Vagina (tissue), 2 donors: ENCODE measurements at regions not wholly inside any gene's neighbourhood (a gene's known extent, or its start where the extent isn't known, plus 50 kb on each side); places are given as distances from the start of the nearest gene placed in this dataset.
A peak's percentile ranks its signal among the peaks of the same experiment; 100 is the strongest.

Experiments used
- DNase-seq, 2 donors: peaks; one replicate each; pipeline ENCODE4 v3.0.0-alpha.2; 2017; ENCODE audit errors: extremely low spot score in 2 of 2
- H3K27ac ChIP-seq: fragments of 200-600 bp; sonication (generic); one replicate; pipeline ENCODE4 v1.5.1; 2019
- H3K27me3 ChIP-seq: fragments of 200-600 bp; sonication (generic); one replicate; pipeline ENCODE4 v1.5.1; 2019
- H3K36me3 ChIP-seq, 2 donors: fragments of 200-600 bp; sonication (generic); one replicate each; pipeline ENCODE4 v1.5.1; 2017 to 2019
- H3K4me1 ChIP-seq: fragments of 200-600 bp; sonication (generic); one replicate; pipeline ENCODE4 v1.5.1; 2019
- H3K4me3 ChIP-seq, 2 donors: fragments of 200-600 bp; sonication (generic); 1 replicate in 1 of 2; 2 replicates in 1 of 2; pipeline ENCODE4 v1.5.1; 2016 to 2019
- H3K9me3 ChIP-seq: fragments of 200-600 bp; sonication (generic); one replicate; pipeline ENCODE4 v1.5.1; 2019
- CTCF ChIP-seq, 3 experiments: fragments of 450-650 bp in 2 of 3; fragments of 200-600 bp in 1 of 3; sonication (generic) in 1 of 3; IDR thresholded peaks; one replicate each; pipeline ENCODE4 v1.5.1; 2017 to 2019; ENCODE audit warnings: antibody characterized with exemption in 3 of 3, mild to moderate bottlenecking in 2 of 3, moderate library complexity in 2 of 3
- POLR2A ChIP-seq, 2 donors: fragments of 450-650 bp; IDR thresholded peaks; one replicate each; pipeline ENCODE4 v1.6.1; 2017; ENCODE audit warnings: antibody characterized with exemption in 2 of 2, mild to moderate bottlenecking in 2 of 2, moderate library complexity in 2 of 2
- POLR2AphosphoS5 ChIP-seq, 2 donors: sonication (generic); formaldehyde crosslinking; IDR thresholded peaks; one replicate each; pipeline ENCODE4 v1.9.0; 2017; ENCODE audit warnings: antibody characterized with exemption in 2 of 2, mild to moderate bottlenecking in 2 of 2, low read depth in 1 of 2; ENCODE audit not compliant: insufficient read depth in 1 of 2
- intact Hi-C: fragments of 100-400 bp; cut with DNase I; formaldehyde crosslinking; loops from one replicate; pipeline ENCODE4 v1.15.1; 2023

DNA sequence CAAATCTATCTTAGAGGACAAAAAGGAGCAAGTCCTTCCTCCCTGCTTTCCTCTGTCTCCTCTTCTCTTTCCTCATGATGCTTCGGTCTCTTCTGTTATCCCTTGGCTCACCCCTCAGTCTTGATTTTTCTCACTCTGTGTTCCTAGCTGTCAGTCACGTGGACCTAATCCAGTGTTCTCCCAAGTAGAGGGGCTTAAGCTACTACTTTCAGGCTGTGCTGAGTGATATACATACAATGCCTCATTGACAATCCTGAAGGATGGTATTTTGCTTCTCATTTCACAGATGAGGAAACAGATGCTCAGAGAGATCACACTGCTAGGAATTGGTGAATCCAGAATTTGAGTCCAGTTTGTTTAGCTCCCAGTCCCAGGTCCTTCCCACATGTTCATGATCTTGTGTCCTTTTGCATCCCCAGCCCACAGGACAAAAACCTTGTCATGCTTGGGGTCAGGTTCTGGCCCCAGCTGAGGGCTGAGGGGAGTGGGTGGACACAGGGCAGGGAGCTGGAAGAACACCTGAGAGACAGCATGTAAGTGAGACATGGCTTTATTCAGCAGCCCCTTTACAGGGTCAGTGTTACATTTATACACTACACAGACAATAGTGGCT lies 50.5 kb upstream of the KMT2E start:
- H3K9me3 ChIP-seq = no peaks in the 10 kb centered on the region
- DNase-seq = no peak
- no peaks in the 10 kb centered on the region for H3K27me3 ChIP-seq
- TF ChIP-seq POLR2AphosphoS5 (IDR thresholded peaks at IDR 0.05; ENCODE audit: insufficient read depth in 1 of 2, low read depth in 1 of 2) (no peak), CTCF (IDR thresholded peaks at IDR 0.05) (no peak), POLR2A (IDR thresholded peaks at IDR 0.05) (no peak)
- no peak overlapping the region for H3K27ac ChIP-seq
- no peaks in the 10 kb centered on the region for H3K36me3 ChIP-seq
- H3K4me1 ChIP-seq = peaks cover 44% of the 10 kb centered on the region
- no peak overlapping the region for H3K4me3 ChIP-seq
- intact Hi-C loops = no loop called here

DNA sequence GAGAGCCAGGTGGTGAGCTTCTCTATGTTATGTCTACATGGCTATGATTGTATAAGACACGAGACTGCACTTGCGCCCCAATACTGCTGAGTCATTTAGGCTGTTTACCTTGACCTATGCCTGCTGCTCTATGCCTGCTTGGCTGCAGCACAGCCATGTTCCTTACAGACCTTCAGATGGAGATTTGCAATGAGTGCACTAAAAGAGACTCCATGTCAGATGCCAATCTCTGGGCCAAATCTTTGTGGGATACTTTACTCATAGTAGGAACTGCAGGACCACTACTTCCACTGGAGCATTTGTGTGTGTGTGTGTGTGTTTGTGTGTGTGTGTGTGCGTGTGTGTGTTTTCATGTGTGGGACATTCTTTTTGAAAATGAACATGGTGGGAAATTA lies 50.0 kb upstream of the KMT2E start:
- Histone ChIP-seq H3K4me3 (no peak overlapping the region), H3K36me3 (no peaks in the 10 kb centered on the region), H3K27me3 (no peaks in the 10 kb centered on the region), H3K9me3 (no peaks in the 10 kb centered on the region), H3K27ac (no peak overlapping the region), H3K4me1 (peaks cover 44% of the 10 kb centered on the region)
- intact Hi-C loops = no loop called here
- DNase-seq = no peak
- no peak for TF ChIP-seq POLR2A (IDR thresholded peaks at IDR 0.05)
- no peak for TF ChIP-seq CTCF (IDR thresholded peaks at IDR 0.05)
- TF ChIP-seq POLR2AphosphoS5 (IDR thresholded peaks at IDR 0.05; ENCODE audit: insufficient read depth in 1 of 2, low read depth in 1 of 2) = peak in 1 of 2 donors; percentile 16
